VCaP (cell line): ENCODE measurements at regions not wholly inside any gene's neighbourhood (a gene's known extent, or its start where the extent isn't known, plus 50 kb on each side); places are given as distances from the start of the nearest gene placed in this dataset.

Experiments used
- H3K27ac ChIP-seq: fragments of 450-650 bp; 2 replicates; pipeline ENCODE4 v1.5.1; 2017
- TF ChIP-seq, protein P1 (sequence below): fragments of 450-650 bp; conservative IDR thresholded peaks from 2 replicates; pipeline ENCODE4 v1.5.1; 2017; ENCODE audit warnings: mild to moderate bottlenecking, moderate library complexity

DNA sequence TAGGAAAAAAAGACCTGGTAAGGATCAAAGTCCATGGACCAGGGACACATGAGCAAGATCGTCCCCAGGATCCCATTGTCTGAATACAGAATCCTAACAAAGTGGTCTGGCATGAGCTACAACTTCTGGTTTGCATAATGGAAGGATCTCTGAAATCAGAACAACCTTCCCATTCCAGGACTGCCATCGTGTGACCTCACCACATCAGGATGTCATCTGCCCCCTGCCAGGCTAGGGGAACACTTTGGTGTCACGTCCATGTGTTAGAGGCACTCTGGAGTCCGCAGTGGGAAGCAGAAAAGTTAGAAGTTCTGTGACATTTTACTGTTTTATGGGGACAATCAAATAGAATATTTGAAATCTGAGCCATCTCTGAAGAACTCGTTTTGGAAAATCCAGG, 160.7 kb downstream of the RGS9 start:
- H3K27ac ChIP-seq = no peak overlapping the region
- TF ChIP-seq, protein P1, sequence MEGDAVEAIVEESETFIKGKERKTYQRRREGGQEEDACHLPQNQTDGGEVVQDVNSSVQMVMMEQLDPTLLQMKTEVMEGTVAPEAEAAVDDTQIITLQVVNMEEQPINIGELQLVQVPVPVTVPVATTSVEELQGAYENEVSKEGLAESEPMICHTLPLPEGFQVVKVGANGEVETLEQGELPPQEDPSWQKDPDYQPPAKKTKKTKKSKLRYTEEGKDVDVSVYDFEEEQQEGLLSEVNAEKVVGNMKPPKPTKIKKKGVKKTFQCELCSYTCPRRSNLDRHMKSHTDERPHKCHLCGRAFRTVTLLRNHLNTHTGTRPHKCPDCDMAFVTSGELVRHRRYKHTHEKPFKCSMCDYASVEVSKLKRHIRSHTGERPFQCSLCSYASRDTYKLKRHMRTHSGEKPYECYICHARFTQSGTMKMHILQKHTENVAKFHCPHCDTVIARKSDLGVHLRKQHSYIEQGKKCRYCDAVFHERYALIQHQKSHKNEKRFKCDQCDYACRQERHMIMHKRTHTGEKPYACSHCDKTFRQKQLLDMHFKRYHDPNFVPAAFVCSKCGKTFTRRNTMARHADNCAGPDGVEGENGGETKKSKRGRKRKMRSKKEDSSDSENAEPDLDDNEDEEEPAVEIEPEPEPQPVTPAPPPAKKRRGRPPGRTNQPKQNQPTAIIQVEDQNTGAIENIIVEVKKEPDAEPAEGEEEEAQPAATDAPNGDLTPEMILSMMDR = no peak

DNA sequence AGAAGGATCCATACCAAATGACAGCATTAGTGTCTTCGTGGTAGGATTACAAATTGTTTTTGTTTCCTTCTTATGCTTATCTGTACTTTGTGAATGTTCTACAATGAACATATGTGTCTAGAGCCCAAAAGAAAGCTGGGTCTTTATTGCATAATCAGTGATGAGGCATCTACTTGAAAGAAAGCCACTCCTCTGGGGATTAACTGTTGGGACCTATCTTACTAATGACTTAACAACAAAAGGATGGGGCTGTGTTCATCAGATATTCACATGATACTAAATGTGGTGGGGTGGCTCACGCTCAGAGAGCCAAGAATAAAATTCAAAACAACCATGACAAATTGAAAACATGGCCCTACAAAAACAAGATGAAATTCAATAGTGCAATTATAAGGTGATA, 160.2 kb downstream of the RGS9 start:
- no peak overlapping the region for H3K27ac ChIP-seq
- TF ChIP-seq, protein P1 = no peak

DNA sequence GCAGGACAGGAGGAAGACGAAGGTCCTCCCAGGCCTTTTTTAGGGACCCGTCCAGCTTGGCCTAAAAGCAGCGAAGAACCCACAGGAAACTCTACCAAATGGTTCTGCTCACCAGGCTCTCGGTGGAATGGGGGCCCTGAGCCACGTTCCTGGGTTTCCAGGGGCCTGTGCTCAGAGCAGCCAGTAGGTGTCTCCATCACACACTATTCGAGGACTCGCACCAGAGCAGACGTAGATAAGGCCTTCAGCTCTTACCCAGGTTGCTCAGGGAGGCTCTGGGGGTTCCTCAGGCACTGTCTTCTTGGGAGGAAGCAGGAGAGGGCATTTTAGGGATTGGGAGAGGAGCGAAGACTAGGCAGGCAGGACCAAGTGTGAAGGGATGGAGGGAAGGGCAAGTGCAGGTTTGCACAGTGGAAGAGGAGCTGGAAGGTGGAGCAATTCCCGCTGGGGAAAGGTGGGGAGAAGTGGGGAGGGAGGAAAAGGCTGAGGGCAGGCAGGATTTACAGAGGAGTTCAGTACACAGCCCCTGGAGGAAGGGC, 157.1 kb downstream of the RGS9 start:
- H3K27ac ChIP-seq = peak overlapping the region; percentile 14; the same call in 1 of the 2 replicates
- TF ChIP-seq, protein P1 = peak; percentile 87

DNA sequence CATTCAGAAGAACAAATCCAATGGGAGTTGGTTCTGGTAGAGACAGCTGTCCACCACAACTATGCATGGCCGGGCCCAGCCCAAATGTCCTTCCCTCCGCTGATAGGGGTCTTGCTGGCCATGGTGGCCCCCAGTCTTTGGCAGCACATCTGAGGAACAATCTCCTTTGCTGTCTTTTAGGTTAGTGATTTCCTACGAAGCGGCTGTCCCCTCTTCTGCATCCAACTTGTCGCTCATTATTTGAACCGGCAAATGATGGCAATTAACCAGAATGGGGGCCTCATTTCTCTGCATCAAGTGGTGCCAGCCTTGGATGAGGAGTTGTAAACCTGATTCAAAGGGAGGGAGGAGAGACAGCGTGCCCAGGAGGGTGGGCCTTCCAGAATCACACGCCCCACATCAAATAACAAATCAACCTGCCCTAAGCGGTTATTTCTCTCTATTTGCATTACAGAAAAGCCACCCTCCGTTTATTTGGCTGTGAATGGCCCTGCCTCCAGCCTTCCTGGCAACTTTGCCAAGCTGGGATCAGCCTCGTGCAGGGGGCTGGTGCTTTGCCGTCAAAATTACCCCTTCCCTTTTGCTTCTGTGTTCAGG, 156.5 kb downstream of the RGS9 start:
- TF ChIP-seq, protein P1 = no peak
- peak overlapping the region; percentile 14; the same call in 1 of the 2 replicates for H3K27ac ChIP-seq

DNA sequence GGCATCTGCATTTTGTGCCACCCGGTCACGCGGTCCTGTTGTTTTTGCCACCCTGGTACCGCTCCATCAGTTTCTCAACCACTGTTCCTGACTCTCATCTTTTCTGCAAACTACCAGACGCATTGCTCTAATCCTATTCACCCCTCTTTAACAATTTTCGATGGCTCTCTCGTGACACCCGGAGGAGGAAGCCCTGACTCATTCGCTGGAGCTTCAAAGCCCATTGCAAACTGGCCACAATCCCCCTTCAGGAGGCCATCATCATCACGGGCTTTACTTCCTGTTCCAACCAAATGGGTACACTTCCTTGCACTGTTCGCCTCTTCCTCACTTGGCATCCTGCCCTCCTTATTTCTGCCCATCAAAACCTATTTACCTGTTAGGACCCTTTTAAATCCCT, 155.3 kb downstream of the RGS9 start:
- TF ChIP-seq, protein P1 = no peak
- H3K27ac ChIP-seq = peak overlapping the region; percentile 14; the same call in 1 of the 2 replicates

DNA sequence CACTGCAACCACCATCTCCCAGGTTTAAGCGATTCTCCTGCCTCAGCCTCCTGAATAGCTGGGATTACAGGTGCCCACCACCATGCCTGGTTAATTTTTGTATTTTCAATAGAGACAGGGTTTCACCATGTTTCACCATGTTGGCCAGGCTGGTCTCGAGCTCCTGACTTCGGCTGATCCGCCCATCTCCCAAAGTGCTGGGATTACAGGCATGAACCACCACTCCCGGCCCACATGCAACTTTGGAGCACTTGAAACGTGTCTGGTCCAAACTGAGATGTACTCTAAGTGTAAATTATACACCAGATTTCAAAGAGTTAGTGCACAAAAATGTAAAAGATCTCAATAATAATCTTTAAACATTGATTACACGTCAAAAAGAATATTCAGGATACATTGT, 154.1 kb downstream of the RGS9 start:
- peak overlapping the region; percentile 77 for H3K27ac ChIP-seq

DNA sequence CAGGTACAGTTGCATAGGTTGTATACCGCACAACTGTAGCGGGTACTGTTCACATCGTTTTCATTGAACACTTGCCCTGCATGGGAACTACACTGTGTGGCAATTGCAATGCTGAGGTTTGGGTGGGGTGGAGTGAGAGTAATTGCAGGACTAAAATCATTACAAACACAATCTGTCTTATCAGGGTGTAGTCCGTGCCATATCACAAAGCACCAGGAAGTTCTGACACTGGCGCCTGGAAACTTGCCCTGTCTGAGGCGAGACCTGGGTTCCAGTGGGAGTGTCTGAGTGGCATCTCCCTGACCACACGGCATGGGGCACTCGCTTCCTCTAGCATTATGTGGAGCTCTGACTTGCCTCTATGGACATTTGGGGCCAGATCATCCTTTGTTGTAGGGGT, 153.4 kb downstream of the RGS9 start:
- H3K27ac ChIP-seq = peak overlapping the region; percentile 77
- TF ChIP-seq, protein P1 = no peak

DNA sequence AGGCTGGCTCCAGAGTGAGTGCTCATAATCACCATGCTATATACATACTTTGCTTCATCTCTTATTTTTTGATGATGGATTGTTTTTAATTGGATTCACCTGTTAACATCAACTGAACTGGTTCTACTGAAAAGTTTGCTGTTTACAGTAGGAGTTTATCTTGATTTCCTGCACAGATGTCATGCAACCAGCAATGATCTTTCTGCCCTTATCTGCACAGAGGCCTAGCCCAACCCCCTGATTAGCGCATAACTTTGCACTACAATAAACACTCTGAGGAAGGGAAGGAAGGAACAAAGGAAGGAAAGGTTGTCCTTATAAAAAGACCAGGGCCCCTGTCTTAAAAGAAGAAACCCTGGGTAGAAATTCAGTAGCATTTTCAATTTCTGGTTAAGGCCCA, 152.9 kb downstream of the RGS9 start:
- TF ChIP-seq, protein P1 = no peak
- peak overlapping the region; percentile 77 for H3K27ac ChIP-seq
